Astrocyte (in vitro differentiated cells and primary cell): ENCODE measurements at regions not wholly inside any gene's neighbourhood (a gene's known extent, or its start where the extent isn't known, plus 50 kb on each side); places are given as distances from the start of the nearest gene placed in this dataset.

Source experiments
- DNase-seq: peaks from one replicate; pipeline ENCODE4 v3.0.0-alpha.2; 2010; ENCODE audit warnings: low read depth
- FAIRE-seq: peaks from 2 replicates; lab custom pipeline; 2011; peaks lifted over from hg19 to GRCh38; lab: Jason Lieb, UNC
- H2AFZ ChIP-seq: 2 replicates; pipeline ENCODE4 v1.6.0; 2012; ENCODE audit warnings: low read depth, low read length, inconsistent platforms
- H3K27ac ChIP-seq: 2 replicates; pipeline ENCODE4 v1.5.1; 2011; ENCODE audit warnings: low read depth, low read length, inconsistent platforms
- H3K27me3 ChIP-seq: 2 replicates; pipeline ENCODE4 v1.6.0; 2011; ENCODE audit warnings: low read length, inconsistent platforms; ENCODE audit not compliant: insufficient read depth
- H3K36me3 ChIP-seq: 2 replicates; pipeline ENCODE4 v1.5.1; 2011; ENCODE audit warnings: low read length, inconsistent platforms; ENCODE audit not compliant: insufficient read depth
- H3K4me1 ChIP-seq: 2 replicates; pipeline ENCODE4 v1.5.1; 2011; ENCODE audit warnings: low read length, inconsistent platforms; ENCODE audit not compliant: insufficient read depth
- H3K4me2 ChIP-seq: 2 replicates; pipeline ENCODE4 v1.6.0; 2012; ENCODE audit warnings: low read length, inconsistent platforms
- H3K4me3 ChIP-seq: 2 replicates; pipeline ENCODE4 v1.5.1; 2011; ENCODE audit warnings: low read depth, mild to moderate bottlenecking, low read length, inconsistent platforms; ENCODE audit not compliant: insufficient read depth
- H3K79me2 ChIP-seq: 2 replicates; pipeline ENCODE4 v1.6.0; 2012; ENCODE audit warnings: mild to moderate bottlenecking, low read length, inconsistent platforms; ENCODE audit not compliant: insufficient read depth
- H3K9ac ChIP-seq: 2 replicates; pipeline ENCODE4 v1.6.0; 2012; ENCODE audit warnings: mild to moderate bottlenecking, low read length, inconsistent platforms
- H3K9me3 ChIP-seq: 2 replicates; pipeline ENCODE4 v1.5.1; 2012; ENCODE audit warnings: low read depth, mild to moderate bottlenecking, low read length, inconsistent platforms; ENCODE audit not compliant: insufficient read depth
- H4K20me1 ChIP-seq: 2 replicates; pipeline ENCODE4 v1.6.0; 2012; ENCODE audit warnings: low read length, inconsistent platforms; ENCODE audit not compliant: insufficient read depth
- H3K27ac Mint-ChIP-seq: one replicate; pipeline ENCODE4 v1.8.0; 2021; ENCODE audit warnings: mild to moderate bottlenecking, mixed read lengths; ENCODE audit not compliant: unreplicated experiment
- H3K27me3 Mint-ChIP-seq: one replicate; pipeline ENCODE4 v1.8.0; 2021; ENCODE audit warnings: low read depth, mixed read lengths; ENCODE audit not compliant: unreplicated experiment
- H3K36me3 Mint-ChIP-seq: one replicate; pipeline ENCODE4 v1.8.0; 2021; ENCODE audit warnings: low read depth, mixed read lengths; ENCODE audit not compliant: unreplicated experiment
- H3K4me1 Mint-ChIP-seq: one replicate; pipeline ENCODE4 v1.8.0; 2021; ENCODE audit warnings: low read depth, mixed read lengths; ENCODE audit not compliant: unreplicated experiment
- H3K4me3 Mint-ChIP-seq: one replicate; pipeline ENCODE4 v1.8.0; 2021; ENCODE audit warnings: mild to moderate bottlenecking, moderate library complexity, mixed read lengths; ENCODE audit not compliant: unreplicated experiment
- H3K9me3 Mint-ChIP-seq: one replicate; pipeline ENCODE4 v1.8.0; 2021; ENCODE audit warnings: mild to moderate bottlenecking, mixed read lengths; ENCODE audit not compliant: unreplicated experiment
- EZH2 ChIP-seq: IDR thresholded peaks from 2 replicates; pipeline ENCODE4 v1.6.1; 2012; ENCODE audit warnings: mild to moderate bottlenecking, low read length, inconsistent platforms; ENCODE audit not compliant: insufficient read depth
- TF ChIP-seq, protein P1 (sequence below): IDR thresholded peaks from 2 replicates; pipeline ENCODE4 v1.5.1; 2011; ENCODE audit warnings: low read depth, mild to moderate bottlenecking, inconsistent platforms, low read length, moderate library complexity; ENCODE audit not compliant: insufficient read depth

- no peak overlapping the region for H2AFZ ChIP-seq
- no peak overlapping the region for H3K4me3 Mint-ChIP-seq
- no peak for DNase-seq
- no peak overlapping the region for H3K27ac ChIP-seq
- no peaks in the 10 kb centered on the region for H3K27me3 Mint-ChIP-seq
- H3K4me1 Mint-ChIP-seq, result peaks cover 22% of the 10 kb centered on the region
- no peaks in the 10 kb centered on the region for H3K36me3 ChIP-seq
- H3K36me3 Mint-ChIP-seq, result no peaks in the 10 kb centered on the region
- peak overlapping the region; percentile 20 for H3K27ac Mint-ChIP-seq
- no peak overlapping the region for H3K9ac ChIP-seq
- no peaks in the 10 kb centered on the region for H3K9me3 Mint-ChIP-seq
- no peak for TF ChIP-seq EZH2
- TF ChIP-seq, protein P1, sequence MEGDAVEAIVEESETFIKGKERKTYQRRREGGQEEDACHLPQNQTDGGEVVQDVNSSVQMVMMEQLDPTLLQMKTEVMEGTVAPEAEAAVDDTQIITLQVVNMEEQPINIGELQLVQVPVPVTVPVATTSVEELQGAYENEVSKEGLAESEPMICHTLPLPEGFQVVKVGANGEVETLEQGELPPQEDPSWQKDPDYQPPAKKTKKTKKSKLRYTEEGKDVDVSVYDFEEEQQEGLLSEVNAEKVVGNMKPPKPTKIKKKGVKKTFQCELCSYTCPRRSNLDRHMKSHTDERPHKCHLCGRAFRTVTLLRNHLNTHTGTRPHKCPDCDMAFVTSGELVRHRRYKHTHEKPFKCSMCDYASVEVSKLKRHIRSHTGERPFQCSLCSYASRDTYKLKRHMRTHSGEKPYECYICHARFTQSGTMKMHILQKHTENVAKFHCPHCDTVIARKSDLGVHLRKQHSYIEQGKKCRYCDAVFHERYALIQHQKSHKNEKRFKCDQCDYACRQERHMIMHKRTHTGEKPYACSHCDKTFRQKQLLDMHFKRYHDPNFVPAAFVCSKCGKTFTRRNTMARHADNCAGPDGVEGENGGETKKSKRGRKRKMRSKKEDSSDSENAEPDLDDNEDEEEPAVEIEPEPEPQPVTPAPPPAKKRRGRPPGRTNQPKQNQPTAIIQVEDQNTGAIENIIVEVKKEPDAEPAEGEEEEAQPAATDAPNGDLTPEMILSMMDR, result no peak
- no peak overlapping the region for H3K4me3 ChIP-seq
- no peak for FAIRE-seq
- no peaks in the 10 kb centered on the region for H3K27me3 ChIP-seq
- no peak overlapping the region for H3K4me2 ChIP-seq
- no peaks in the 10 kb centered on the region for H3K79me2 ChIP-seq
- no peaks in the 10 kb centered on the region for H4K20me1 ChIP-seq
- H3K4me1 ChIP-seq, result no peaks in the 10 kb centered on the region
- H3K9me3 ChIP-seq, result no peaks in the 10 kb centered on the region
Observed at GRCh38 chr13:80121038-80121437, 219.9 kb downstream of the SPRY2 start.

DNA sequence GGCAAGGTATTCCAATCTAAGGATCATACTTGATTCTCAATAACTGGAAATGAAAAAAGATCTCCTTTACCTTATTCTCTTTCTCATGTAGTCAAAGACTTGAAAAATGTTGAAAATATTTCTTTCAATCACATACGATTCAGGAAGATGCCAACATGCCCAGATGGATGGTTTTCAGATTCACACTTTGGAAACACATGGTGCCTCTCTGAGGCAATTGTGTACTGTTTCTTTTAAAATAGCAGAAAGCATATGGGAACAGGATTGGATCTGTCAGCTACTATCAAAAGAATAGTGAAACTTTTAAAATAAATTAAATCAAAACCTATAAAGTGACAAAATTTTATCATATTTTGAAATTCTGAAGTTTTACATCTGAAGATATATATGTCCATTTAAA, 222.4 kb downstream of the SPRY2 start:
- Histone ChIP-seq H3K27me3 (no peaks in the 10 kb centered on the region), H3K4me1 (no peaks in the 10 kb centered on the region), H3K9me3 (no peaks in the 10 kb centered on the region), H3K27ac (no peak overlapping the region), H3K4me3 (no peak overlapping the region), H4K20me1 (no peaks in the 10 kb centered on the region), H2AFZ (no peak overlapping the region), H3K36me3 (no peaks in the 10 kb centered on the region), H3K79me2 (no peaks in the 10 kb centered on the region), H3K4me2 (no peak overlapping the region), H3K9ac (no peak overlapping the region)
- peaks cover 26% of the 10 kb centered on the region for H3K4me1 Mint-ChIP-seq
- TF ChIP-seq, protein P1, result no peak
- TF ChIP-seq EZH2, result no peak
- no peaks in the 10 kb centered on the region for H3K36me3 Mint-ChIP-seq
- no peak overlapping the region for H3K4me3 Mint-ChIP-seq
- no peak overlapping the region for H3K27ac Mint-ChIP-seq
- H3K9me3 Mint-ChIP-seq, result no peaks in the 10 kb centered on the region
- FAIRE-seq, result no peak
- DNase-seq, result no peak
- H3K27me3 Mint-ChIP-seq, result no peaks in the 10 kb centered on the region

- DNase-seq (no peak), FAIRE-seq (no peak)
- Histone ChIP-seq H3K27me3 (no peaks in the 10 kb centered on the region), H3K4me3 (no peak overlapping the region), H3K79me2 (no peaks in the 10 kb centered on the region), H3K27ac (no peak overlapping the region), H3K4me1 (no peaks in the 10 kb centered on the region), H3K9ac (no peak overlapping the region), H3K4me2 (no peak overlapping the region), H4K20me1 (no peaks in the 10 kb centered on the region), H2AFZ (no peak overlapping the region), H3K36me3 (no peaks in the 10 kb centered on the region), H3K9me3 (no peaks in the 10 kb centered on the region)
- no peak overlapping the region for H3K27ac Mint-ChIP-seq
- TF ChIP-seq EZH2, result no peak
- TF ChIP-seq, protein P1, result no peak
- no peak overlapping the region for H3K4me3 Mint-ChIP-seq
- no peaks in the 10 kb centered on the region for H3K9me3 Mint-ChIP-seq
- no peaks in the 10 kb centered on the region for H3K27me3 Mint-ChIP-seq
- no peaks in the 10 kb centered on the region for H3K36me3 Mint-ChIP-seq
- H3K4me1 Mint-ChIP-seq, result peaks cover 27% of the 10 kb centered on the region
Observed at GRCh38 chr13:80118099-80118498, 222.8 kb downstream of the SPRY2 start.
